NT2/D1 (cell line): ENCODE measurements at regions not wholly inside any gene's neighbourhood (a gene's known extent, or its start where the extent isn't known, plus 50 kb on each side); places are given as distances from the start of the nearest gene placed in this dataset.

Source experiments
- SUZ12 ChIP-seq: IDR thresholded peaks from 2 replicates; pipeline ENCODE4 v1.6.1; 2011; ENCODE audit not compliant: insufficient read length, insufficient read depth; ENCODE audit errors: extremely low read depth
- YY1 ChIP-seq: IDR thresholded peaks from 2 replicates; pipeline ENCODE4 v1.6.1; 2011; ENCODE audit not compliant: insufficient read length, insufficient read depth
- ZNF274 ChIP-seq: IDR thresholded peaks from 2 replicates; pipeline ENCODE4 v1.6.1; 2011; ENCODE audit warnings: mild to moderate bottlenecking, low read depth, low read length

GRCh38 chr1:209491031-209491430 is 92.5 kb upstream of the CAMK1G start:
- no peak for TF ChIP-seq YY1
- no peak for TF ChIP-seq ZNF274
- TF ChIP-seq SUZ12 = no peak
